ENCODE measurements at regions not wholly inside any gene's neighbourhood (a gene's known extent, or its start where the extent isn't known, plus 50 kb on each side); places are given as distances from the start of the nearest gene placed in this dataset.

- TF ChIP-seq EZH2phosphoT487 (IDR thresholded peaks at IDR 0.05) (no peak), CTCF (IDR thresholded peaks at IDR 0.05) (no peak), EZH2 (IDR thresholded peaks at IDR 0.05) (no peak)
- peaks cover 12% of the 10 kb centered on the region for H3K9me3 Mint-ChIP-seq
- DNase-seq (ENCODE audit: low spot score): no peak
- H3K4me1 Mint-ChIP-seq: no peaks in the 10 kb centered on the region
- no peak overlapping the region for H3K4me3 Mint-ChIP-seq
- Histone ChIP-seq H3K4me2 (no peak overlapping the region), H3K27me3 (no peaks in the 10 kb centered on the region), H3K4me3 (no peak overlapping the region), H3K27ac (no peak overlapping the region), H4K20me1 (ENCODE audit: low read depth) (no peaks in the 10 kb centered on the region), H2AFZ (replicated peaks) (no peak overlapping the region), H3K79me2 (ENCODE audit: low read depth) (no peaks in the 10 kb centered on the region), H3K9me3 (ENCODE audit: low read depth) (peaks cover 9% of the 10 kb centered on the region), H3K36me3 (peaks cover 9% of the 10 kb centered on the region), H3K9ac (no peak overlapping the region), H3K4me1 (no peaks in the 10 kb centered on the region), H3F3A (ENCODE audit: low read depth) (no peaks in the 10 kb centered on the region)
- no peaks in the 10 kb centered on the region for H3K36me3 Mint-ChIP-seq
- no peaks in the 10 kb centered on the region for H3K27me3 Mint-ChIP-seq (ENCODE audit: insufficient read depth, low read depth)
- H3K27ac Mint-ChIP-seq: no peak overlapping the region
Measured at GRCh38 chr2:33660416-33661123, 61.5 kb upstream of the FAM98A start.

GRCh38 chr2:33655626-33656320, 56.7 kb upstream of the FAM98A start:
- no peak overlapping the region for H3K27ac ChIP-seq
- H3K36me3 ChIP-seq: no peaks in the 10 kb centered on the region
- H3K4me1 Mint-ChIP-seq: no peaks in the 10 kb centered on the region
- no peaks in the 10 kb centered on the region for H3K4me1 ChIP-seq
- H3K4me3 ChIP-seq: no peak overlapping the region
- no peaks in the 10 kb centered on the region for H3F3A ChIP-seq (ENCODE audit: low read depth)
- no peak overlapping the region for H3K9ac ChIP-seq
- no peak overlapping the region for H3K4me2 ChIP-seq
- no peaks in the 10 kb centered on the region for H3K36me3 Mint-ChIP-seq
- no peak overlapping the region for H3K4me3 Mint-ChIP-seq
- H3K27ac Mint-ChIP-seq: no peak overlapping the region
- TF ChIP-seq CTCF (IDR thresholded peaks at IDR 0.05) (no peak), EZH2phosphoT487 (IDR thresholded peaks at IDR 0.05) (no peak), EZH2 (IDR thresholded peaks at IDR 0.05) (no peak)
- peaks cover 6% of the 10 kb centered on the region for H3K9me3 Mint-ChIP-seq
- H3K79me2 ChIP-seq (ENCODE audit: low read depth): no peaks in the 10 kb centered on the region
- H3K27me3 ChIP-seq: no peaks in the 10 kb centered on the region
- DNase-seq (ENCODE audit: low spot score): no peak
- H2AFZ ChIP-seq (replicated peaks): no peak overlapping the region
- no peaks in the 10 kb centered on the region for H4K20me1 ChIP-seq (ENCODE audit: low read depth)
- H3K9me3 ChIP-seq (ENCODE audit: low read depth): no peaks in the 10 kb centered on the region
- no peaks in the 10 kb centered on the region for H3K27me3 Mint-ChIP-seq (ENCODE audit: insufficient read depth, low read depth)

GRCh38 chr2:33652830-33653229, 53.7 kb upstream of the FAM98A start:
- no peaks in the 10 kb centered on the region for H3K4me1 Mint-ChIP-seq
- no peaks in the 10 kb centered on the region for H3K9me3 ChIP-seq (ENCODE audit: low read depth)
- no peaks in the 10 kb centered on the region for H3K4me1 ChIP-seq
- no peaks in the 10 kb centered on the region for H3K36me3 Mint-ChIP-seq
- no peak overlapping the region for H3K27ac ChIP-seq
- no peak overlapping the region for H3K4me3 ChIP-seq
- no peak for DNase-seq (ENCODE audit: low spot score)
- no peaks in the 10 kb centered on the region for H3F3A ChIP-seq (ENCODE audit: low read depth)
- H4K20me1 ChIP-seq (ENCODE audit: low read depth): no peaks in the 10 kb centered on the region
- H3K36me3 ChIP-seq: no peaks in the 10 kb centered on the region
- no peak overlapping the region for H3K4me2 ChIP-seq
- H3K27me3 ChIP-seq: no peaks in the 10 kb centered on the region
- TF ChIP-seq CTCF (IDR thresholded peaks at IDR 0.05): no peak
- TF ChIP-seq EZH2phosphoT487 (IDR thresholded peaks at IDR 0.05): no peak
- no peak for TF ChIP-seq EZH2 (IDR thresholded peaks at IDR 0.05)
- no peak overlapping the region for H3K9ac ChIP-seq
- H2AFZ ChIP-seq (replicated peaks): no peak overlapping the region
- no peak overlapping the region for H3K27ac Mint-ChIP-seq
- peaks cover 2% of the 10 kb centered on the region for H3K27me3 Mint-ChIP-seq (ENCODE audit: insufficient read depth, low read depth)
- no peak overlapping the region for H3K4me3 Mint-ChIP-seq
- H3K79me2 ChIP-seq (ENCODE audit: low read depth): no peaks in the 10 kb centered on the region
- peaks cover 8% of the 10 kb centered on the region for H3K9me3 Mint-ChIP-seq

Measured in neural progenitor cell (in vitro differentiated cells).